ELF-1 (cell line): ENCODE measurements at regions not wholly inside any gene's neighbourhood (a gene's known extent, or its start where the extent isn't known, plus 50 kb on each side); places are given as distances from the start of the nearest gene placed in this dataset.
"Not testable (repeated sequence)": the region's sequence is repeated elsewhere in the genome, so short reads cannot be mapped to it uniquely, and the experiment has no call there.

ENCODE experiments used
- DNase-seq: peaks from one replicate; pipeline ENCODE4 v3.0.0-alpha.2; 2016; ENCODE audit warnings: low read depth, low spot score

DNA sequence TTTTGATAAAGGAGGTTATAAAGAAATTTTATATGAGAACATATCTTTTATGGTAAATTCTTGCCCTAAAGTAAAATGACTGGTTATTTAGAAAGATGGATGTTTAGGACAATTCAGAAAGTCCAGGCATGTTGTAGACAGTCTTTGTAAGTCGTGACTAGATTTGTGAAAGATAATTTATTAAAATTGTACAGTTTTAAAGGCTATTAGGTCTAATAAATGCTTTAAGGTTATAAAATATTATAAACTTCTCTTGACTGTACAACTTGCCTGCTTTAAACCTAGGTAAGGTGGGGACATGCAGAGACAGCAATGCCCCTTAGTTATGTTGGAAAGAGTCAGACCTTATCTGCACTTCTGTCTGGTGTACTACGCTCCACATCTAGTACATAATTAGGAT, 933.5 kb downstream of the SI start:
- DNase-seq, result no peak

DNA sequence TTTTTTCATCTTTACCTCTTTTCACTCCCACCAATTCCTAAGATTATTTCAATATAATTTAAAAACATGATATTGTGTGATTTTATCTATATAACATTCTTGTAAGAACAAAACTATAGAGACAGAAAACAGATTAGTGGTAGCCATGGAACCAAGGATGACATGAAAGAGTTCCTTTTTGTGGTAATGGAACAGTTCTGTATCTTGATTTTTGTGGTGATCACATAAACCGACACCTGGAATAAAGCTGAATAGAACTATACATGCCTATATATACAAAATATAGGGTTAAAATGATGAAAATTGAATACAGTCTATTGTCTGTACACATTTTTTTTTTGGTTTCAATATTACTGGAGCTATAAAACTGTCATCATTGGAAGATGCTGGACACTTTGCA, 945.4 kb downstream of the SI start:
- no peak for DNase-seq

DNA sequence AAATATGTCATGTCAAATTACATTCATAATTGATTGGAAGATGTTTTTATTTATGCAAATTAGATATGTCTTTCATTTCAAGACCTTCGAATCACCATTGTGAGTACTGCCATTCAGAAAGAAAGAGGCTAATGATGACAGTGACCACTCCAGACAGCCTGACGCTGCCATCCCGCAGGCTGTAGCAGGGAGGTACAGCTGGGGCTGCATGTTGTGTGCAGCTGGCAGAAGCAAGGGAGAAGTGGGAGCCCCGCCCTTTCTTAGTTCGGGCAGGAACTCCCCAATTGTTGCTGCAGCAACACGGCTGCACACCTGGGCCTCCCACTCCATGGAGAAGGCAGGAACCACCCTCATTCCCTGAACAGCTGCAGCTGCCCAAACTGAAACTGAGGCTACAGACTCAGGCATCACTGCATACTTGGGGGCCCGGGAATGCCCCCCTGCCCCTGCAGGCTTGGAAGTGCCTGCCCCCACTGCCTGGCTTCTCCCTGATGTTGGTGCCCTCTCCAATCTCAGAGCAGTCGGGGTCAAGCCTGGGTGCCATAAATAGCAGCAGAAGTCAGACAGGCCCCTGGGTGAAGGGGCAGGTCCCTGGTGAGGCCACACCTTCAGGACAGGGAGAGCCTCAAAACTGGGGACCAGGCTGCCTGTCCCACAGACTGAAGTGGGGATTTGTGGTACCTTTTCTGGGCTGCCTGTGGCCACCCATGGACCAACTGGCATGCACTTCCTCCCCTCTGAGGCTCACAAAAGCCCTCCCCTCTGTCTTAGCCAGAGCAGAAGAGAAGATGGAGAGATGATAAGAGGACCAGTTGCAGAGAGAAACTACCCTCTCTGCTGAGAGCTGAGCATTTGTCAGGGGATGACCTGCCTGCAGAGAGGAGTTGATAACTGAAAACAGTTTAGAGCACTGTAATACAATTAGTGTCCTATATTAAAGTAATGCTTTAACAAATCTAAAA, 964.6 kb downstream of the SI start:
- no peak for DNase-seq

DNA sequence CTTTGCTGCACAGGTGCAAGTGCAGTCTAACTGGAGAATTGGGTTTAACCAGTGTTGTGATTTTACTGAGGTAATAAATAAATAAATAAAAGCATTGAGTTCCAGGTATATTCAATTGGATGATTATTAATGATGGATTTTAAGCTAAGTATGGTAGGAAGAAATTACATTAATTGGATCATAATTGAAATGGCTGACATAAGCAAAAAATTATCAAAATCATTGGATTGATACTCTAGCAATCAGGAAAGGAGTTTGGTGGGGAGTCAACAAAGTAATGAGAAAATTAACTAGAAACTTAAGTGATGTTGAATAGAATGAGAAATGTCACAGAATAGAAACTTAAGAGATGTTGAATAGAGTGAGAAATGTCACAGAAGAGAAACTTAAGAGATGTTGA, 981.9 kb downstream of the SI start:
- no peak for DNase-seq

DNA sequence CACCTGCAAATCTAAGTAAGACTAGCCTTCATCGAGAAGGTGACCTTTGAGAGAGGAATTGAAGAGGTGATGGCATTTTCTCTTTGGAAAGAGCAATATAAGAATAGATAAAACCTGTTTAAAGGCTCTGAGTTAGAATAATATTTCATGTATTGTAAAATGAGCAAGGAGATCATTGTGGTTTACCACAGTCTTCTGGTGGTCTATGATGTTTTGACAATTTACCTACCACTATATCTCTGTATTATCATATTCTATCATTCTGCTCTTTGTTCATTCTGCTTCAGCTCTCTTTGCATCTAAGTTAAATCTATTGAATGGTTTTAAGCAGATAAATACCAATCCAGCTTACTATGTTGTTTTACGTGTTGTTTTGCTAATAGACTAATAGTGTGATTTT, 982.3 kb downstream of the SI start:
- DNase-seq, result no peak

DNA sequence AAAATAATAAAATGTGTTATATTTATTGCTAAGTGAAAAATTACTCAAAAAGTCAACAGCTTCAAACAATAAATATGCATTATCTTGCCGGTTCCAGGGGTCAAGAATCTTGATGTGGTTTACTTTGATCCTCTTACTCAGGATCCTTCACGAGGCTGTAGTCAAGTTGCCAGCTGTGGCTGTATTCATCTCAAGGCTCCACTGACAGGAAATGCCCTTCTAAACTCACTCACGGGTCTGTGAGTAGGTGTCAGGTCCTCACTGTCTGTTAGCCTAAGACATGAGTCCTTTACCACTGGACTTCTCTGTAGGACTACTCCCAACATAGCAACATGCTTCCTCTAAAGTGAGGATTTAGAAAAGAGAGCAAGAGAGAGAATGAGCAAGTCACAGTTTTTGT, 983.0 kb downstream of the SI start:
- no peak for DNase-seq

DNA sequence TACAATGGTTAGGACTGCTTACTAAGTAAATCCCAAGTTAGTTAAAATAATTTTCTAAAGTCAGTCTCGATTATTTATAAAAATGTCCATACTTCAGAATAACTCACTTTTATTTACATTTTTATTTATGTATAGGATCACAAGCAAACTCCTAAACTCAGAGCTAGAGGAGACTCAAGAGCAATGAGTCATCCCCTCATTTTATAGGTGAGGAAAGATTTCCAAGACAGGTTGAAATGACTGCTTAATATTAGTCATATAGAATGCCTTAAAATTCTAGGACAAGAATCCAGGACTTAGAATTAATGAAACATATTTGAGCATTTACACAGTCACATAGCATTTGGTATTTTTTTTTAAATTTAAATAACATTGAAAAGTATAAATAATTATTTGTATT, 983.8 kb downstream of the SI start:
- no peak for DNase-seq

DNA sequence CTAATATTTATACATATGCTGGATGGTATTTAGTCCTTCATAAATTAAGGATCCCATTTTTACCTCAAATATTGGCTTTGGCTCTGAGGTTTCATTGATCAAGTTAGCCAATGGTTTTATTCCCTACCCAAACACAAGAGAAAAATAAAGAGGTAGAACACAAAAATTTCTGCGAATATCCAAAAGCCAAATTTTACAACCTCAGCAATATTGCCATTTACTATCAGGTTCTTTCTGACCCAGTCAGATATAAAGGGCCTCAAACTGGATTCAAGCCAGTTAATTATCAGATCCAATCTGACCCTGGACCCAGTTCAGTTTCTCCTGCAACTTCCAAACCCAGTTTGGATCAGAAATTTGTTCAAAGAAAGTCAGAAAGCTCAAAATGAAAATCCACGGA, 998.1 kb downstream of the SI start:
- no peak for DNase-seq

DNA sequence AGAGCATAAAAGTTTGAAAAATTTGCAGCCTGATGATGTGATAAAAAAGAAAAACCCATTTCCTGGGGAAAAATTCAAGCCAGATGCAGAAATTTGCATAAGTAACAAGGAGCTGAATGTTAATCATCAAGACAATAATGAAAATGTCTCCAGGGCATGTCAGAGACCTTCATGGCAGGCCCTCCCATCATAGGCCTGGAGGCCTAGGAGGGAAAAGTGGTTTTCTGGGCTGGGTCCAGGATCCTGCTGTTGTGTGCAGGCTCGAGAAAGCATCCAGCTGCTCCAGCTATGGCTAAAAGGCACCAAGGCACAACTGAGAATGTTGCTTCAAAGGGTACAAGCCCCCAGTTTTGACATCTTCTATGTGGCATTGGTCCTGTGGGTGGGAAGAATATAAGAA, 1014.0 kb downstream of the SI start:
- no peak for DNase-seq

DNA sequence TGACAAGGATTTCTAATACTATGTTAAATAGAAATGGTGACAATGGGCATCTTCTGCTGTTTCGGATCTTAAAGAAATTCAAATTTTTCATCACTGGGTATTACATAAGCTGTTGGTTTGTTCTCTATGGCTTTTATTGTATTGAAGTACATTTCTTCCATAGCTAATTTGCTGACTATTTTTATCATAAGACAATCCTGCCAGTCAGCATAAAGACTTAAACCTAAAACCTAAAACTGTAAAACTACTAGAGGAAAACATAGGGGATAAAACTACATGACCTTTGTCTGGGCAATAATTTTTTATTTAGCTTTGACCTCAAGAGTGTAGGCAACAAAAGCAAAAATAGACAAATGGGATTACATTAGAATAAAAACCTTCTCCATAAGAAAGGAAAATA, 1017.4 kb downstream of the SI start:
- DNase-seq, result no peak

DNA sequence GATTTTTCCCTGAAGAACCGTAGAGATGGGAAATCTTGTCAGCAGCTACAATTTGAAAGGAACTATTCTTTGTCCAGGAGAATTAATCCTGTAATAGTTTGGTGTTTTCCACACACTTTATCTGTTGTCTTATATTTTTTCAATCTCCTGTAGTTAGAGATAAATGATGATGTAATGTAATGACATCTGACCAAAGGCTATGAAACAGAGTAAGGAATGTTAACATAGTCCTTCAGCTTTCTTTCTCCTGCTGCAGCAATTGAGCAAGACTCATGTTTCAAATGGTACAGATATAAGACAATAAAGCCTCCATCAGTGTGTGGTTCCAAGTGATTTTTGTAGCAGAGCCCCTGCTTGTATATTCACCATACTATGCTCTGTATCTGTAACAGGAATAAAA, 1028.4 kb downstream of the SI start:
- DNase-seq, result no peak

DNA sequence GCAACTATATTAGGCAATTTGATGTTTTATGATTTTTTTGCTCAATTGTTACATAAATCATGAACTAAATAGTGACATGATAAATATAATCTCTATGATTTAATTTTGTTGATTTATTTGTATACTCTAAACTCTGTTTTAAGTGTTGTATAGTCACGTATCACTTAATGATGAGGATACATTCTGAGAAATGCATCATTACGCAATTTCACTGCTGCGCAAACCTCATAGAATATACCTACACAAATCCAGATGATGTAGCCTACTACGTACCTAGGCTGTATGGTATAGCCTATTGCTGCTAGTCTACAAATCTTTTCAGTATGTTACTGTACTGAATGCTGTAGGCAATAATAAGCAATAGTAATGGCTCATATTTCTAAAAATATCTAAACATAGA, 1029.8 kb downstream of the SI start:
- DNase-seq, result no peak

DNA sequence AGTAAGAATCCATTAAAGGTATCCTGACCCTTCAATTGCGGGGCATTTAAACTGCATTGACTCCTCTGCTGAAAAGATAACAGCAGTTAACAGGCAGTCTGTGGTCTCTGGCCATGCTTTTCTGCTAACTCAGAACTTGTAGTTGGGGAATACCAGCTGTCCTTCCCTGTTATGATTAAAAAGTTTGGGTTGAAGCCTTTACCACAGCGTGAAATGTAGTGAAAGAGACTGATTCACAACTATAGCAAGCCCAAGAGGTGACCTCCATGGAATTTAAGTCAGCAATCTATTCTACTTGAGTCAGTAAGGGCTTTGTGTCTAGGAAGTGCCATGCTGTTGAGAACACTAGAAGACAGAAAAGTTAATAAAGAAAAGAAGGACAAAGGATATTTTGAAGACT, 1037.3 kb downstream of the SI start:
- no peak for DNase-seq

DNA sequence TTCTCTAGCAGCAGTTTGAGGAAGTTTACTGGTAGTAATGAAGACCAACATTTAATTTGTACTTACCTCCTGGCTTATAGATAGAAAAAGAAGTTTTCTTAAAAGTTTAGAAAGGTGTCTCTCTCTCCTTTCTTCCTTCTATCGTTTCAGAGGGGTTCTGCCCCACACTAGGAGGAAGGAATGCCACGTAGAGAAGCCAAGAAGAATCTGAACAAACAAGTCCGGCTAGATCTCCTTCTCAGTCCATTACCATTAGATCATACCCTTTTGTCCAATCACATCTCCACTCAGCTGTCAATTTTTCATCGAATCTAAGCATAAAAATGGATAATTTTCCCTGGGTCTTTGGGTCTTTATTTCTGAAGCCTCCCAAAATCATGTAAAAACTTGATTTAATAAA, 1048.1 kb downstream of the SI start:
- DNase-seq, result no peak

DNA sequence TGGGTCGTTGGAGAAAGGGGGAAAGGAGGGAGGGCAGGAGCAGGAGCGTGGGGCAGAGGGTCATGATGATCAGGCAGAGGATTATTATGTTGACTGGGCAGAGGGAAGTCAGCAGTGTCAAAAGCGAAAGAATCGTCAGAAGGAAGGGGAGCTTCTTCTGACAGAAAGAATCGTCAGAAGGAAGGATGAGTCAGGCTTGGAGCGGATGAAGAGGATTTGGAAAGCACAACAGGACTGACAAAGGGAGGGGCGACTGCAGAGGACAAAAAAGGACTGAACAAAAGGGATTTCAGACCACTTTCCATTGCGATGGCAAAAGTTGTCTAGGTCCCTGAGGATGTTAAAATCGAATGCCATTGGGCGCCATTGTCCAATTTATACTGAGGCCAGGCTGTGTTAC, 1053.5 kb downstream of the SI start:
- no peak for DNase-seq

DNA sequence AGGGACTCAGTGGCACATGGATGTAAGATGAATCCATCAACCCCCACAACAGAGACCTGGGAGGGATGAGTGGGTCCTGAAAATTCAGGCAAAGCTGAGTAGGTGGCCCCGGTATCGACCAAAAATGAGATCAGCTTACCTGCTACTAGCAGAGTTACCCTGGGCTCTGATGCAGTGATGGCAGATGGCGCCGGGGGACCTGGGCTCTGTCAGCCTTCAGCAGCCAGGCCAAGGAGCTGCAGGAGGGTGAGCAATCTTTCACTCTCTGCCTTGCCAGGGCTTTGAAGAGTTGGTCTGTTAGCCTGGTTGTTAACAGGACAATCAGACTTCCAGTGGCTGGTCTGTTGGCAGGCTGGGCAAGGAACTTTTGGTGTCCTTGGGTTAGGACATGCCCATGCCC, 1054.8 kb downstream of the SI start:
- DNase-seq, result no peak

DNA sequence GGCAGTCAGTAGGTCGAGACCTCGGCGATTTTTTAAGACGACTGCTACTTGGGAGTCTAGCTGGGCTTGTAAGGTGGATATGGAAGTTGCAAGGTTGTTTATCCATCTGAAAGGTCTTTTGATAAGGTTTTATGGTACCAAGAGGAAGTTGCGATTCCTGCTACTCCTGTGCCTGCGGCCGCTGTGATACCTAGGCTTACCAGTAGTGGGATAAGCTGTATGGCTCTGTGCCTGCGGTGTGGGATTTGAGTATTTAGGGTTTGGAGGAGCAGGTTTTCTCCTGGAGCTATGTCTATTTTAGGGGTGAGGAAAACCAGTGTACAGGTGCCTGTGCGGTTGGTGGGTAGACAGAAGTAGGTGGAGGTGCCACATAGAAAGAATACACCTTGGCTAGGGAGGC, 1059.8 kb downstream of the SI start:
- no peak for DNase-seq

DNA sequence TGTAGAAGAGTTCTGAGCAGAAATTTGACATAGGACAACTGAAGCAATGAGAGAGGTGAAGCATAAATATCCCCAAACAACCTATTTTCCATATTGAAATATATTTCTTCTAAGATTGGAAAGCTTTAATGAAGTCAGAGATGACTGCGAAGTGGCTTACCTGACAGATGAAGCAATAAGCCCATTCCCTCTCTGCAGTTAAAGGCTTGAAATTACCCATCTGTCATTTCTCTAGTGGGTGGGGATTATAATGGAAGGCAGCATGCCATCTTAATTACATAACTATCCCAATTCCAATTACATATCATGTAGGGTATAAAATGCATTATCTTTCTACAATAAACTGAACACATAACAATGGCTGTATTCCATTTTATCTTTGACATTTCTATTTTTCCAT, 1070.5 kb downstream of the SI start:
- DNase-seq, result no peak

DNA sequence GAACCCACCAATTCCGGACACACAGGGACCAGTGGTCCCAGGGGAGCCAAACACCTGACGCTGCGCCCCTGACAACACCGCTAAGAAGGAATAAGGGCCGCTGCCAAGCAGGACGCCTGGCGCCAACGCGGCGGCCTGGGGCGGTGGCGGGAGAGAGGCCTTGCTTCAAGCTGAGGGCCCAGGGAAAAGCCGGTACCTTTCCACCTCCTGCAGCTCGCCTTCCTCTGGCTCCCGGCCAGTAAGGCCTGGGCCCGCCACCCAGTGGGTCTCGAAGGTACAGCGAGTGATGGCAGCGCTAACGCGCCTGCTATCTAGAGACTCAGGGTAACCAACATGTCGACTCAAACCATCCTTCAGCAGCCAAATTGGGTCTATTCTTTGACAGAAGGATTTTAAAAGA, 1074.1 kb downstream of the SI start:
- peak; percentile 84 for DNase-seq

DNA sequence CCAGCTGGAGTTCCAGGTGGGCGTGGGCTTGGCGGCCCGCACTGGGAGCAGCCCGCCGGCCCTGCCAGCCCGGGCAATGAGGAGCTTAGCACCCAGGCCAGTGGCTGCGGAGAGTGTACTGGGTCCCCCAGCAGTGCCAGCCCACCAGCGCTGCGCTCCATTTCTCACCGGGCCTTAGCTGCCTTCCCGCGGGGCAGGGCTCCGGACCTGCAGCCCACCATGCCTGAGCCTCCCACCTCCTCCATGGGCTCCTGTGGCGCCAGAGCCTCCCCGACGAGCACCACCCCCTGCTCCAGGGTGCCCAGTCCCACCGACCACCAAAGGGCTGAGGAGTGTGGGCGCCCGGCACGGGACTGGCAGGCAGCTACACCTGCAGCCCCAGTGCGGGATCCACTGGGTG, 1075.3 kb downstream of the SI start:
- not testable (repeated sequence) for DNase-seq

DNA sequence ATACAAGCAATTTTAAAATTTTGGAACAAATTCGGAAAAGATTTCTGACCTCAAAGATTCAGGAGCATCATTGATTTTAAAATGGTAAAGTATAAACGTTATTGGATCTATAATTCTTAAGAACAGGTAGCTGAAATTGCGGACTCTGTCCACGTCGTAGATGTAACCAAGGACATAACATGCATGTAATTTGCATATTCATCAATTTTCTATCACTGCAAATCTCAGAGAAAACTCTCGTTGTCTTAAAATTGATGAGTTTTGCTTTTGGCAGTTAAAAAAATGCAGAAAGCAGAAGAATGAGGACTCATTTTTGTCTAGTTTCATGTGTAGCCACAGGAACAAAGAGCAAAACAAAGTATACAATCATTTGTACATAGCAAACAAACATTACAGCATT, 1094.4 kb downstream of the SI start:
- no peak for DNase-seq

DNA sequence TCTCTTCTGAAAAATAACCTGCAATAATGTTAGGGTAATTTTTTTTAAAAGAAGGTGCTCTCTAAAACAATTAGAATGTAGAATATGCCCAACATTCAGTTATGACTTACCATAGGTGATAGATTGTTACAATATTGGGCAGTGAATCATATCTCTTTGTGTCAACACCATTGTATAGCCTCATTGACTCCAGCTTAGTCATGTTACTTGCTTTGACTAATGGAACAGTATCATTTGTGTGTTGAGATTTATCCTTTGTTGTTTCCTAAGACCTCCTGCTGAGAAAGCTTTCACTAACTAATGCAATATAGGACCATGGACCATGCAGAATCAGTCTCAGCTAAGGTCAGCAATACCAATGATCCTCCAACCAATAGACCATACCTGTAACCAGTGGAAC, 1106.4 kb downstream of the SI start:
- no peak for DNase-seq

DNA sequence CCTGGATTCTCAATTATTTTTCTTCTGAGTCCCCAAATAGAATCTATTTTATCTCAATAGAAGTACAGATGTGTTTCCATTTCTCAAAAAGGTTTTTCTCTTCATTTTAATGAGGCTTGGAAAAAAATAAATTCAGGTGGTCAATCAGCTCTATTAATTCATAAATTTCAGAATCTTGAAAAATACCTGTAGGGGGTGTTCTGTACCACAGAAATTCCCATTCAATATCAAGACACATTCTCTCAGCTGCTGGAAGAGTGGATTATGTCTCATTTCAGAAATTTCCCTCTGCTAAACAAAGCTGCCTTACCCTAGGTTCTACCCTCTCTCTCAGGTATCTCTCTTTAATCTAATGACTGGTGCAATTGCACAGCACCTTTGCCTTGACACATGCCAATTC, 1121.2 kb downstream of the SI start:
- DNase-seq, result no peak

DNA sequence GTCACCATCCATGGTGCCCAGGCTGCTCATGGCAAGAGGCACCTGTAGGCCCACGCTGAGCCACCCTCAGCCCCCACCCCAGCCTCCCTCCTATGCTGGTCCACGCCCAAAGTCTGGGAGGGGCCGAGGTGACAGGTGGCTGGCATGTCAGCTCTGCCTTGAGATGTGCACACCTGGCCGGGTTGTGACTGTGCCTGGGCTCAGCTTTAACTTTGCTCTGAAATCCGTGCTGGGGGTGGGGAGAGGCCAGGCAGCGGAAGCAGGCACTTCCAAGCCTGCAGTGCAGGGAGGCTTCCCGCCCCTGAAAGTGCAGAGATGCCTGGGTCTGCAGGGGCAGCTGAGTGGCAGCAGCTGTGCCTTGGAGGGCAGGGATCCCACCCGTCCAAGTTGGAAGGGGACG, 1124.8 kb downstream of the SI start:
- DNase-seq, result no peak
